Progenitor cell of endocrine pancreas (in vitro differentiated cells): ENCODE measurements at regions not wholly inside any gene's neighbourhood (a gene's known extent, or its start where the extent isn't known, plus 50 kb on each side); places are given as distances from the start of the nearest gene placed in this dataset.

Experiments
- DNase-seq: peaks from one replicate; pipeline ENCODE4 v3.0.0; 2021; ENCODE audit warnings: low spot score; ENCODE audit not compliant: unreplicated experiment
- H3K27ac Mint-ChIP-seq: 2 replicates; pipeline ENCODE4 v1.8.0; 2021; ENCODE audit warnings: mild to moderate bottlenecking, moderate library complexity, mixed read lengths
- H3K27me3 Mint-ChIP-seq: 2 replicates; pipeline ENCODE4 v1.8.0; 2021; ENCODE audit warnings: mixed read lengths
- H3K36me3 Mint-ChIP-seq: 2 replicates; pipeline ENCODE4 v1.8.0; 2022; ENCODE audit warnings: mixed read lengths; ENCODE audit not compliant: insufficient read depth
- H3K4me1 Mint-ChIP-seq: 2 replicates; pipeline ENCODE4 v1.8.0; 2021; ENCODE audit warnings: low read depth, mixed read lengths
- H3K4me3 Mint-ChIP-seq: 2 replicates; pipeline ENCODE4 v1.8.0; 2021; ENCODE audit warnings: low read depth, mild to moderate bottlenecking, moderate library complexity, mixed read lengths
- H3K9me3 Mint-ChIP-seq: 2 replicates; pipeline ENCODE4 v1.8.0; 2021; ENCODE audit warnings: low read depth, mixed read lengths
- CTCF ChIP-seq: fragments of 200-600 bp; sonication (generic); IDR thresholded peaks from one replicate; pipeline ENCODE4 v1.5.0; 2021; ENCODE audit warnings: antibody characterized with exemption, mild to moderate bottlenecking; ENCODE audit not compliant: unreplicated experiment

- no peak overlapping the region for H3K27ac Mint-ChIP-seq
- no peaks in the 10 kb centered on the region for H3K36me3 Mint-ChIP-seq
- peaks cover 36% of the 10 kb centered on the region for H3K4me1 Mint-ChIP-seq
- no peak for DNase-seq
- H3K9me3 Mint-ChIP-seq = no peaks in the 10 kb centered on the region
- no peak for TF ChIP-seq CTCF
- H3K4me3 Mint-ChIP-seq = no peak overlapping the region
- no peaks in the 10 kb centered on the region for H3K27me3 Mint-ChIP-seq
Observed at GRCh38 chr1:193458628-193459027, 272.2 kb upstream of the B3GALT2 start.

GRCh38 chr1:193457676-193458075 lies 271.3 kb upstream of the B3GALT2 start:
- Mint-ChIP-seq H3K4me1 (peaks cover 26% of the 10 kb centered on the region), H3K27ac (no peak overlapping the region), H3K9me3 (no peaks in the 10 kb centered on the region), H3K27me3 (no peaks in the 10 kb centered on the region), H3K4me3 (no peak overlapping the region), H3K36me3 (no peaks in the 10 kb centered on the region)
- no peak for TF ChIP-seq CTCF
- DNase-seq = no peak

- peaks cover 24% of the 10 kb centered on the region for H3K4me1 Mint-ChIP-seq
- DNase-seq = no peak
- H3K27ac Mint-ChIP-seq = no peak overlapping the region
- TF ChIP-seq CTCF = no peak
- H3K27me3 Mint-ChIP-seq = no peaks in the 10 kb centered on the region
- H3K9me3 Mint-ChIP-seq = no peaks in the 10 kb centered on the region
- no peaks in the 10 kb centered on the region for H3K36me3 Mint-ChIP-seq
- no peak overlapping the region for H3K4me3 Mint-ChIP-seq
Observed at GRCh38 chr1:193456811-193457280, 270.4 kb upstream of the B3GALT2 start.

GRCh38 chr1:193451606-193452005 lies 265.2 kb upstream of the B3GALT2 start:
- TF ChIP-seq CTCF = no peak
- Mint-ChIP-seq H3K27me3 (no peaks in the 10 kb centered on the region), H3K4me1 (no peaks in the 10 kb centered on the region), H3K9me3 (no peaks in the 10 kb centered on the region), H3K36me3 (no peaks in the 10 kb centered on the region), H3K4me3 (no peak overlapping the region), H3K27ac (no peak overlapping the region)
- no peak for DNase-seq

GRCh38 chr1:193451001-193451400 lies 264.6 kb upstream of the B3GALT2 start:
- no peaks in the 10 kb centered on the region for H3K36me3 Mint-ChIP-seq
- TF ChIP-seq CTCF = no peak

More at GRCh38 chr1:193451001-193451400, 264.6 kb upstream of the B3GALT2 start:
- H3K4me1 Mint-ChIP-seq = no peaks in the 10 kb centered on the region
- H3K27ac Mint-ChIP-seq = no peak overlapping the region
- H3K4me3 Mint-ChIP-seq = no peak overlapping the region
- DNase-seq = no peak
- H3K9me3 Mint-ChIP-seq = no peaks in the 10 kb centered on the region
- no peaks in the 10 kb centered on the region for H3K27me3 Mint-ChIP-seq
